Nephron progenitor cell (in vitro differentiated cells): ENCODE measurements at regions not wholly inside any gene's neighbourhood (a gene's known extent, or its start where the extent isn't known, plus 50 kb on each side); places are given as distances from the start of the nearest gene placed in this dataset.

Experiments used
- DNase-seq: peaks from one replicate; pipeline ENCODE4 v3.0.0; 2021
- H3K27ac Mint-ChIP-seq: 2 replicates; pipeline ENCODE4 v1.8.0; 2021; ENCODE audit warnings: mild to moderate bottlenecking, moderate library complexity, mixed read lengths
- H3K27me3 Mint-ChIP-seq: 2 replicates; pipeline ENCODE4 v1.8.0; 2021; ENCODE audit warnings: mild to moderate bottlenecking, low read depth, mixed read lengths; ENCODE audit not compliant: poor library complexity
- H3K36me3 Mint-ChIP-seq: 2 replicates; pipeline ENCODE4 v1.8.0; 2021; ENCODE audit warnings: low read depth, mixed read lengths
- H3K4me1 Mint-ChIP-seq: 2 replicates; pipeline ENCODE4 v1.8.0; 2021; ENCODE audit warnings: mixed read lengths
- H3K4me3 Mint-ChIP-seq: 2 replicates; pipeline ENCODE4 v1.8.0; 2021; ENCODE audit warnings: mild to moderate bottlenecking, moderate library complexity, mixed read lengths
- H3K9me3 Mint-ChIP-seq: 2 replicates; pipeline ENCODE4 v1.8.0; 2021; ENCODE audit warnings: mild to moderate bottlenecking, moderate library complexity, mixed read lengths
- TF ChIP-seq, protein P1 (sequence below): fragments of 200-600 bp; sonication (generic); IDR thresholded peaks from 2 replicates; pipeline ENCODE4 v1.5.0; 2021; ENCODE audit warnings: antibody characterized with exemption

DNA sequence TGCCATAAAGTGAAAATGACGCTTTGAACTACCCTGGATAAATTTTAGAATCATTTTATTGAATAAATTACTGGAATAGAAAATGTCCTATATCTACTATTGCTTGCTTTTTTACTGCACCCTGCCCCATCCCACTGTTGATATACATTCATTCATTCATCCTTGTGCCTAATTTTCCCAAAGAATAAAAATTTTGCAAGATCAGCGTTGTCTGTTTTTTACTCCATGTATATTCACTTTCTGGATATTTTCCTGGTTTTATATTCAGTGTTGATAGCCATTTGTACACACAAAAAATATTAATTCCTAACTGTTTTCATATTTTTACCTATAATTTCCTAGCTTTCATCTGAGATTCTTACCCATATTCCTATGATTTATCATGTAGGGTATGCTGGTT, 262.9 kb upstream of the MAGI2 start:
- Mint-ChIP-seq H3K36me3 (no peaks in the 10 kb centered on the region), H3K27ac (no peak overlapping the region), H3K4me1 (no peaks in the 10 kb centered on the region), H3K9me3 (no peaks in the 10 kb centered on the region), H3K27me3 (no peaks in the 10 kb centered on the region), H3K4me3 (no peak overlapping the region)
- TF ChIP-seq, protein P1, sequence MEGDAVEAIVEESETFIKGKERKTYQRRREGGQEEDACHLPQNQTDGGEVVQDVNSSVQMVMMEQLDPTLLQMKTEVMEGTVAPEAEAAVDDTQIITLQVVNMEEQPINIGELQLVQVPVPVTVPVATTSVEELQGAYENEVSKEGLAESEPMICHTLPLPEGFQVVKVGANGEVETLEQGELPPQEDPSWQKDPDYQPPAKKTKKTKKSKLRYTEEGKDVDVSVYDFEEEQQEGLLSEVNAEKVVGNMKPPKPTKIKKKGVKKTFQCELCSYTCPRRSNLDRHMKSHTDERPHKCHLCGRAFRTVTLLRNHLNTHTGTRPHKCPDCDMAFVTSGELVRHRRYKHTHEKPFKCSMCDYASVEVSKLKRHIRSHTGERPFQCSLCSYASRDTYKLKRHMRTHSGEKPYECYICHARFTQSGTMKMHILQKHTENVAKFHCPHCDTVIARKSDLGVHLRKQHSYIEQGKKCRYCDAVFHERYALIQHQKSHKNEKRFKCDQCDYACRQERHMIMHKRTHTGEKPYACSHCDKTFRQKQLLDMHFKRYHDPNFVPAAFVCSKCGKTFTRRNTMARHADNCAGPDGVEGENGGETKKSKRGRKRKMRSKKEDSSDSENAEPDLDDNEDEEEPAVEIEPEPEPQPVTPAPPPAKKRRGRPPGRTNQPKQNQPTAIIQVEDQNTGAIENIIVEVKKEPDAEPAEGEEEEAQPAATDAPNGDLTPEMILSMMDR, result no peak
- no peak for DNase-seq

DNA sequence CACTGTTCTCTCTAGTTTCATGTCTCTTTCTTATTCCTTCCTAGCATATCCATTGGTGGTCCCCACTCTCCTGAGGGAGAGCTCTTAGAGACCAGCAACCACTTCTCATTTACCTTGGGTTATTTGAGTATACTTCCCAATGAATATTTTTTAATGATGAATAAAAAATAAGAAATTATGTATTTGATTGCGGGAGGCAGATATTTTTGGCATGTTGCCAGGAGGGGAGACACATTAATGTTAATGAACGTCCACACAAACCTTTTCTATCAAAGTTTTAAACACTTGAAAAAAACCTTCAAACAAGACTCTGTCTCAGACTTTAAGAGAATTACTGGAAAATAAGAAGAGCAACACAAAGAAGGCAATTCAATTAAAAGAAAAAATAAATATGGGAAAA, 260.6 kb upstream of the MAGI2 start:
- Mint-ChIP-seq H3K27ac (no peak overlapping the region), H3K9me3 (no peaks in the 10 kb centered on the region), H3K4me3 (no peak overlapping the region), H3K27me3 (no peaks in the 10 kb centered on the region), H3K36me3 (no peaks in the 10 kb centered on the region), H3K4me1 (peaks cover 9% of the 10 kb centered on the region)
- TF ChIP-seq, protein P1, result no peak
- DNase-seq, result no peak

DNA sequence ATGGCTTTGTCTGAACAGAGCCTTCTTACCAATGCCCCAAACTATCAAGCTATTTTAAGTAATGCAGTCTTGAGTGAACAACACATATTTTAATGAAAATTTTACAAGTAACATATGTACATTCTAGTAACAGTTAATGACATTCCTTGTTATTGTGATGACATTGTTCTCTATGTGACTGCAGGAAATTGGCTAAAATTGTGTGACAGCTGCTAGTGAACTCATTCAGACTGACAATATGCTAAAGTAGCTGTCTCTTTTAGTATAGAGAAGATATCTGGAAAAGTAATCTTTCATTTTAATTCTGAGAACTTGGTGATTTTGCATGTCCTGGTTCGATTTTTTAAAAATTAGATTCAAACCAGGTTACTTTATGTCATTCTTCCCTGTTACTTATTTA, 259.8 kb upstream of the MAGI2 start:
- Mint-ChIP-seq H3K4me1 (peaks cover 9% of the 10 kb centered on the region), H3K4me3 (no peak overlapping the region), H3K36me3 (no peaks in the 10 kb centered on the region), H3K27me3 (no peaks in the 10 kb centered on the region), H3K27ac (no peak overlapping the region), H3K9me3 (no peaks in the 10 kb centered on the region)
- no peak for DNase-seq
- TF ChIP-seq, protein P1, result no peak

DNA sequence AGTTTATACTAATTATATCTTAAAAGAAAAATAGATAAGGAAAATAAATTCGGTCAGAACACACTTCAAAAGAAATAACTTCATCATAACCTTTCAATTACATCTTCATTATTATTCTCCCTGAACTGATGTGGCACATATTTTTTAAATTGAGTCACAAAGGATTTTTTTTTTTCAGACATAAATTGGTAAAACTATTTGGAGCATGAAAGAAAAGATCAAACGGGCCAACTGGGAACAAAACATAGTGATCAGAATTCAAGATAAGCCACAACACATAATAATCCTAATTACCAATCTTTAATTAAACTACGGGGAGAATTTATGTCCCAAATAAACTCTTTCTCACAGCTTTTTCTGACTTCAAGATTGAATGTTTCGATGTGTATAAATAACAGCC, 258.2 kb upstream of the MAGI2 start:
- peaks cover 9% of the 10 kb centered on the region for H3K4me1 Mint-ChIP-seq
- no peak for DNase-seq
- no peak overlapping the region for H3K4me3 Mint-ChIP-seq
- TF ChIP-seq, protein P1, result no peak
- H3K36me3 Mint-ChIP-seq, result no peaks in the 10 kb centered on the region
- no peak overlapping the region for H3K27ac Mint-ChIP-seq
- H3K9me3 Mint-ChIP-seq, result no peaks in the 10 kb centered on the region
- no peaks in the 10 kb centered on the region for H3K27me3 Mint-ChIP-seq

DNA sequence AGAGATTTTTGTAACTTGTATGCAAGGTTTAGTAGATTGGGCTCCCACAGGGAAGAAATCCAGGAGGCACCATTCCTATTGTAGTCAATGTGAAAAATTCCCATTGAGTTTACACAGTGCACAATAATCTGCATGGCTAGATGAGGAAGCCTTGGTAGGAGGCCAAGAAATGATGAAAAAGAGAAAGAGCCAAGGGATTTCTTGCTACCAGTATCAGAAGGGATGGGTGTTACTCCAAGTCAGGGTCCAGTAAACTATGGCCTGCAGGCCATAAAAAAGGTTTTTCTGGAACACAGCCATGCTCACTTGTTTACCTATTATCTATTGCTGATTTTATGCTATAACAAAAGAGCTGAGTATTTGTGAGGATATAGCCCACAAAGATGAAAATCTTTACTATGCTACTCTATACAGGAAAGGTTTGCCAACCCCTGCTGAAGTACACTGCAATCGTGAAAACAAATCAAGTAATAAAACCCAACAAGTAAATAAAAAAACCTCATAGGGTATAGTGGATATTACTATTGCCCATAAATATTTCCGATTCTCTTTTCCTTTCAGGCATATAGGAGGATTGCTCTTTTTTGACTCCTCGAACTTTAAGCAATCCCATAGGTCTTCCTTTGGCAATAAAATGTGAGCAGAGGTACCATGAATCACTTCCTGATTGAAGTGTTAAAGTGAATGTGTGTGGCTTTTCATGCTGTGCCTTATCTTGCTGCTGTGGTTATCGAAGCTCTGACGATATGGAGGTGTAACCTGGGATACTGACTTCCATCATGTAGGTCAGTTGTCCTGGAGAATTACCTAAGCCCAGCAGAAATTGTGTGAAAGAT, 256.3 kb upstream of the MAGI2 start:
- Mint-ChIP-seq H3K36me3 (no peaks in the 10 kb centered on the region), H3K27me3 (no peaks in the 10 kb centered on the region), H3K27ac (no peak overlapping the region), H3K4me1 (peaks cover 9% of the 10 kb centered on the region), H3K9me3 (no peaks in the 10 kb centered on the region), H3K4me3 (no peak overlapping the region)
- DNase-seq, result no peak
- TF ChIP-seq, protein P1, result no peak

DNA sequence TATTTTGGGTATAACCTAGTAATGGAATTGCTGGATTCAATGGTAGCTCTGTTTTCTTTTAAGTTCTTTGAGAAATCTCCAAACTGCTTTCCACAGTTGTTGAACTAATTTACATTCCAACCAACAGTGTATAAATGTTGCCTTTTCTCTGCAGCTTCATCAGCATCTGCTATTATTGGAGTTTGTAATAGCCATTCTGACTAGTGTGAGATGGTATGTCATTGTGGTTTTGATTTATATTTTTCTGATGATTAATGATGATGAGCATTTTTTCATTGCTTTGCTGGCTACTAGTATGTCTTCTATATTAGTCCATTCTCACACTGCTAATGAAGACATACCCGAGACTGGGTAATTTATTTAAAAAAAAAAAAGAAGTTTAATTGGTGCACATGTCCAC, 248.6 kb upstream of the MAGI2 start:
- no peak overlapping the region for H3K27ac Mint-ChIP-seq
- no peaks in the 10 kb centered on the region for H3K36me3 Mint-ChIP-seq
- TF ChIP-seq, protein P1, result no peak
- H3K9me3 Mint-ChIP-seq, result no peaks in the 10 kb centered on the region
- no peak overlapping the region for H3K4me3 Mint-ChIP-seq
- no peak for DNase-seq
- H3K27me3 Mint-ChIP-seq, result no peaks in the 10 kb centered on the region
- H3K4me1 Mint-ChIP-seq, result no peaks in the 10 kb centered on the region
